ENCODE measurements at regions not wholly inside any gene's neighbourhood (a gene's known extent, or its start where the extent isn't known, plus 50 kb on each side); places are given as distances from the start of the nearest gene placed in this dataset.
"Not testable (repeated sequence)": the region's sequence is repeated elsewhere in the genome, so short reads cannot be mapped to it uniquely, and the experiment has no call there.

DNA sequence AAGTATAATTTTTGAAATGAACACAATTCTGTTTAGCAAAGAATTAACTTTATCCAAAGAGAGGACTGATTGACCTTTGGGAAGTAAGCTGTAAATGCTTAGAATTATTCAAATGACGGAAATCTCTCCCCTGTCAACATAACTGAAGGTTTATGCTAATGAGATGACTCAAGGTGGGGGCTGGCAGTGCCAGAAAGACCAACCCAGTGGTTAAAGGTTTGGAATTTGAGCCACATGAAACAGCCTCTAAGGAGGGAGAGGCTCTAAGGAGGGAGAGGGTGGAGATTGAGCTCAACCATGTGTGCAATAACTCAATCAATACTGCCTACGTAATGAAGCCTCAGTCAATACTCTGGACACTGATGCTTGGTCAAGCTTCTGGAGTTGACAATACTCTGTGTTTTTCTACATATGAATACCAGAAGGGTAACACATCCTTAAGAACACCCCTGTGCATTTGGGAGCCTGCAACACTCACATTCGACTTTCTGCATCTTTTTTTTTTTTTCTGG lies 123.4 kb upstream of the TENT5A start:
- Histone ChIP-seq H3K79me2 (ENCODE audit: low read length) (no peaks in the 10 kb centered on the region), H3K4me3 (ENCODE audit: low read length) (no peak overlapping the region), H2AFZ (ENCODE audit: low read depth, low read length) (no peak overlapping the region), H3K4me1 (ENCODE audit: low read length) (no peaks in the 10 kb centered on the region), H3K9me3 (ENCODE audit: insufficient read depth, low read length) (no peaks in the 10 kb centered on the region), H3K36me3 (replicated peaks; ENCODE audit: low read depth, low read length) (no peaks in the 10 kb centered on the region), H3K27me3 (ENCODE audit: low read depth, low read length) (no peaks in the 10 kb centered on the region), H3K4me2 (ENCODE audit: low read length) (no peak overlapping the region), H3K27ac (ENCODE audit: low read length) (no peak overlapping the region), H3K9ac (ENCODE audit: low read length) (no peak overlapping the region), H4K20me1 (ENCODE audit: insufficient read depth, low read length) (no peaks in the 10 kb centered on the region)
- TF ChIP-seq, protein P1, sequence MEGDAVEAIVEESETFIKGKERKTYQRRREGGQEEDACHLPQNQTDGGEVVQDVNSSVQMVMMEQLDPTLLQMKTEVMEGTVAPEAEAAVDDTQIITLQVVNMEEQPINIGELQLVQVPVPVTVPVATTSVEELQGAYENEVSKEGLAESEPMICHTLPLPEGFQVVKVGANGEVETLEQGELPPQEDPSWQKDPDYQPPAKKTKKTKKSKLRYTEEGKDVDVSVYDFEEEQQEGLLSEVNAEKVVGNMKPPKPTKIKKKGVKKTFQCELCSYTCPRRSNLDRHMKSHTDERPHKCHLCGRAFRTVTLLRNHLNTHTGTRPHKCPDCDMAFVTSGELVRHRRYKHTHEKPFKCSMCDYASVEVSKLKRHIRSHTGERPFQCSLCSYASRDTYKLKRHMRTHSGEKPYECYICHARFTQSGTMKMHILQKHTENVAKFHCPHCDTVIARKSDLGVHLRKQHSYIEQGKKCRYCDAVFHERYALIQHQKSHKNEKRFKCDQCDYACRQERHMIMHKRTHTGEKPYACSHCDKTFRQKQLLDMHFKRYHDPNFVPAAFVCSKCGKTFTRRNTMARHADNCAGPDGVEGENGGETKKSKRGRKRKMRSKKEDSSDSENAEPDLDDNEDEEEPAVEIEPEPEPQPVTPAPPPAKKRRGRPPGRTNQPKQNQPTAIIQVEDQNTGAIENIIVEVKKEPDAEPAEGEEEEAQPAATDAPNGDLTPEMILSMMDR (IDR thresholded peaks at IDR 0.05; ENCODE audit: low read depth, low read length) = no peak
- TF ChIP-seq EZH2phosphoT487 (IDR thresholded peaks at IDR 0.05; ENCODE audit: low read depth) = no peak

DNA sequence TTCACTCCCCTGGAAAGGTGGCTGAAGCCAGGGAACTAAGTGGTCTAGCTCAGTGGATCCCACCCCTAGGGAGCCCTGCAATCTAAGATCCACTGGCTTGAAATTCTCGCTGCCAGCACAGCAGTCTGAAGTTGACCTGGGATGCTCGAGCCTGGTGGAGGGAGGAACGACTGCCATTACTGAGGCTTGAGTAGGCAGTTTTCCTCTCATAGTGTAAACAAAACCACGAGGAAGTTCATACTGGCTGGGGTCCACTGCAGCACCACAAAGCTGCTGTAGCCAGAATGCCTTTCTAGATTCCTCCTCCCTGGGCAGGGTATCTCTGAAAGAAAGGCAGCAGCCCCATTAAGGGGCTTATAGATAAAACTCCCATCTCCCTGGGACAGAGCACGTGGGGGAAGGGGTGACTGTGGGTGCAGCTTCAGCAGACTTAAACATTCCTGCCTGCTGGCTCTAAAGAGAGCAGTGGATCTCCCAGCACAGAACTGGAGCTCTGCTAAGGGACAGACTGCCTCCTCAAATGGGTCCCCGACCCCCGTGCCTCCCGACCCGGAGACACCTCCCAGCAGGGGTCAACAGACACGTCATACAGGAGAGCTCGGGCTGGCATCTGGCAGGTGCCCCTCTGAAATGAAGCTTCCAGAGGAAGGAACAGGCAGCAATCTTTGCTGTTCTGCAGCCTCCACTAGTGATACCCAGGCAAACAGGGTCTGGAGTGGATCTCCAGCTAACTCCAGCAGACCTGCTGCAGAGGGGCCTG lies 117.4 kb upstream of the TENT5A start:
- H3K9me3 ChIP-seq (ENCODE audit: insufficient read depth, low read length); H3K4me1 ChIP-seq (ENCODE audit: low read length); H3K4me3 ChIP-seq (ENCODE audit: low read length): not testable (repeated sequence)

DNA sequence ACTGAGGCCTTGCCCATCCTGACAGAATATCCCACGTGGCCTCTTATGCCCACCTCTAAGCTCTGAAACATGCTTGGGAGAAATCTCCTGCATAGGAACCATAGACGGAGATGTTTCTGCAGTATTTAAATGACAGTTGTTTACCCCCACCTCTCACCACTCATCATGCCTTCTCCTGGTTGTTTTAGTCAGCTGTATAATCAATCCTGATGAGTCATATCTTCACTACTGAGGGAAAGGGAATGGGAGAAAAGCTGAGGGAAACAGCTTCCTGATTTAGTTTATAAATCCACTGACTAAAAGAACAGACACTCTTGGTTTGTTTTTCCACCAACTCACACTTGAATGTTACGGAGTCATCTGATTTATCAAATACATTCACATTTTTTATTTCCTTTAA lies 113.2 kb upstream of the TENT5A start:
- Histone ChIP-seq H3K4me2 (ENCODE audit: low read length) (no peak overlapping the region), H3K36me3 (replicated peaks; ENCODE audit: low read depth, low read length) (no peaks in the 10 kb centered on the region), H3K79me2 (ENCODE audit: low read length) (no peaks in the 10 kb centered on the region), H3K9ac (ENCODE audit: low read length) (no peak overlapping the region), H2AFZ (ENCODE audit: low read depth, low read length) (no peak overlapping the region), H3K9me3 (ENCODE audit: insufficient read depth, low read length) (no peaks in the 10 kb centered on the region), H3K27me3 (ENCODE audit: low read depth, low read length) (no peaks in the 10 kb centered on the region), H3K27ac (ENCODE audit: low read length) (no peak overlapping the region), H3K4me3 (ENCODE audit: low read length) (no peak overlapping the region), H3K4me1 (ENCODE audit: low read length) (no peaks in the 10 kb centered on the region), H4K20me1 (ENCODE audit: insufficient read depth, low read length) (no peaks in the 10 kb centered on the region)
- TF ChIP-seq, protein P1 (IDR thresholded peaks at IDR 0.05; ENCODE audit: low read depth, low read length) = no peak
- no peak for TF ChIP-seq EZH2phosphoT487 (IDR thresholded peaks at IDR 0.05; ENCODE audit: low read depth)

More for the DNA sequence above, 117.4 kb upstream of the TENT5A start:
- not testable (repeated sequence) for H3K27me3 ChIP-seq (ENCODE audit: low read depth, low read length); H3K36me3 ChIP-seq (replicated peaks; ENCODE audit: low read depth, low read length); H3K27ac ChIP-seq (ENCODE audit: low read length); H4K20me1 ChIP-seq (ENCODE audit: insufficient read depth, low read length); H3K4me2 ChIP-seq (ENCODE audit: low read length); H2AFZ ChIP-seq (ENCODE audit: low read depth, low read length); H3K79me2 ChIP-seq (ENCODE audit: low read length); H3K9ac ChIP-seq (ENCODE audit: low read length)

DNA sequence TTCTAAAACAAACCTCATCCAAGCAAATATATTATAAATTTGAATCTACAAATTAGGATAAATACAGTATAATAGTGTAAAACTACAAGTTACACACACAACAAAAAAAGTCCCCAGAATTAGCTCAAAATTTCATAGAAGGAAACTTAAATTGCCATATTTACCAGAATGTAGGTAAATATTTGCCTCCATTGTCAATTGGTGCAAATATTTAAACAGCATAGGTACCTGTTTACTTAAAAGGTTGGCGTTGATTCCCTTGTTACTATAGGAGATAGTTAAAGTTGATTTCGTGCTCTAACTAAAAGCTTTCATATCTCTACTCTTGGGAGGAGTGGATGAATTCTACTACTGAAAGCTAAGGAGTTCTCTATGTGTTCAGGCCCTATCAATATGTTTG lies 111.6 kb upstream of the TENT5A start:
- Histone ChIP-seq H3K4me3 (ENCODE audit: low read length) (no peak overlapping the region), H2AFZ (ENCODE audit: low read depth, low read length) (no peak overlapping the region), H3K27me3 (ENCODE audit: low read depth, low read length) (no peaks in the 10 kb centered on the region), H3K9ac (ENCODE audit: low read length) (no peak overlapping the region), H3K9me3 (ENCODE audit: insufficient read depth, low read length) (no peaks in the 10 kb centered on the region), H3K79me2 (ENCODE audit: low read length) (no peaks in the 10 kb centered on the region), H3K4me1 (ENCODE audit: low read length) (no peaks in the 10 kb centered on the region), H3K36me3 (replicated peaks; ENCODE audit: low read depth, low read length) (no peaks in the 10 kb centered on the region), H4K20me1 (ENCODE audit: insufficient read depth, low read length) (no peaks in the 10 kb centered on the region), H3K27ac (ENCODE audit: low read length) (no peak overlapping the region), H3K4me2 (ENCODE audit: low read length) (no peak overlapping the region)
- TF ChIP-seq EZH2phosphoT487 (IDR thresholded peaks at IDR 0.05; ENCODE audit: low read depth) = no peak

DNA sequence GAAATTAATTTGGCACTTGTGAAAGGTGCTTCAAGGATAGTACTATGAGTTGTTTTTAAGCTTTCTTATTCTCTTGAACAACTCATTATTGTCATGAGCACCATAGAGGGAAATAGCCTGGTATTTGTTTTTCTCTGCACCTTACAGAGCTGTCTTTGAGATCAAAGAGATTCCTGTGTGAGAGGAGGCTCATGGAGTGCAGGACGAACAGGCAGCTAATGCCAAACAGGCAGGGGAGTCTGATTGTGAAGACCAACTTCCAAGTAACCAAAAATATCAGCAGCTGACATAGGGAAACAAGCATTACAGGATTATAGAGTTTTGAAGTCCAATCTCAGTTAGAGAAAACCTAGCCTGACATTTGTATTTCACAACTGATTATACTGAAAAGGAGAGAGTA lies 110.6 kb upstream of the TENT5A start:
- no peak overlapping the region for H3K9ac ChIP-seq (ENCODE audit: low read length)
- no peaks in the 10 kb centered on the region for H3K4me1 ChIP-seq (ENCODE audit: low read length)
- H3K36me3 ChIP-seq (replicated peaks; ENCODE audit: low read depth, low read length) = no peaks in the 10 kb centered on the region
- H3K4me3 ChIP-seq (ENCODE audit: low read length) = no peak overlapping the region
- H3K27ac ChIP-seq (ENCODE audit: low read length) = no peak overlapping the region
- no peaks in the 10 kb centered on the region for H3K27me3 ChIP-seq (ENCODE audit: low read depth, low read length)
- no peak overlapping the region for H3K4me2 ChIP-seq (ENCODE audit: low read length)
- no peaks in the 10 kb centered on the region for H4K20me1 ChIP-seq (ENCODE audit: insufficient read depth, low read length)
- H3K9me3 ChIP-seq (ENCODE audit: insufficient read depth, low read length) = no peaks in the 10 kb centered on the region
- H2AFZ ChIP-seq (ENCODE audit: low read depth, low read length) = no peak overlapping the region
- TF ChIP-seq EZH2phosphoT487 (IDR thresholded peaks at IDR 0.05; ENCODE audit: low read depth) = no peak
- TF ChIP-seq, protein P1 (IDR thresholded peaks at IDR 0.05; ENCODE audit: low read depth, low read length) = no peak
- H3K79me2 ChIP-seq (ENCODE audit: low read length) = no peaks in the 10 kb centered on the region
